H54 (cell line): ENCODE measurements at regions not wholly inside any gene's neighbourhood (a gene's known extent, or its start where the extent isn't known, plus 50 kb on each side); places are given as distances from the start of the nearest gene placed in this dataset.
"Not testable (repeated sequence)": the region's sequence is repeated elsewhere in the genome, so short reads cannot be mapped to it uniquely, and the experiment has no call there.

ENCODE experiments used
- DNase-seq: peaks from one replicate; pipeline ENCODE4 v3.0.0; 2011; ENCODE audit warnings: low spot score, mixed read lengths; ENCODE audit not compliant: insufficient read length
- FAIRE-seq: peaks from 3 replicates; lab custom pipeline; 2011; peaks lifted over from hg19 to GRCh38; lab: Jason Lieb, UNC
- POLR2A ChIP-seq: IDR thresholded peaks from 2 replicates; pipeline ENCODE4 v1.6.1; 2011; ENCODE audit warnings: low read depth, mild to moderate bottlenecking, low read length

DNA sequence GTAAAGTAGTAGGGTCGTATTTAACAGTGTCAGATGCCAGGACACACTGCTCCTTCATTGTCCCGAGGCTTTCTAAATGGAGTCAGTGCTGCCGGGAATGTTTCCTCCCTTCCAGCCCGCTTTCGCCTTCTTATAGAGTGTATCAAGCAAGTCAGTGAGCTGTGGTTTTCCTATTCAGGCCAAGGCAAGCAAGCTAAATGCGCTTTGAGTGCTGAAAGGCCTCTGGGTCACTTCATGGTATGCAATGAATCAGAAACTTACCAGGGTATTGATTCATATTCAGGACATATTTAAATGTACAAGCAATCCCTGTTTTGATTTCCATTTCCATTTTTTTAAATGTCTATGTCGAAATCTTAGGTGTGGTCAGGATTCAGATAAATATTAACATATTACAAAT lies 327.9 kb upstream of the SOX9 start:
- TF ChIP-seq POLR2A: no peak
- DNase-seq: peak; percentile 42
- FAIRE-seq: peak; percentile 96

DNA sequence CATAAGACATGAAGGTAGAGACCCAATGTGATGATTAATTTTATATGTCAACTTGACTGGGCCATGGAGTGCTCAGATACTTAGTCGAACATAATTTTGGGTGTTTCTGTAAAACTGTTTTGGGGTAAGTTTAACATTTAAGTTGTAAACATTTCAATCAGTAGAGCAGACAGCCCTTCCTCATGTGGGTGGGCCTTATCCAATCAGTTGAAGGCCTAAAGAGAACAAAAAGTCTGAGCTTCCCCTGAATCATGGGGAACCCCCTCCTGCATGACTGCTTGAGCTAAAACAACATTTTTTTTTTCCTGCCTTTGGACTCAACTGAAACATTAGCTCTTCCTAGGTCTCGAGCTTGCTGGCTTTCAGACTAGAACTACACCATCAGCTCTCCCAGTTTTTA lies 327.3 kb upstream of the SOX9 start:
- FAIRE-seq (no peak), DNase-seq (no peak)
- TF ChIP-seq POLR2A: no peak

DNA sequence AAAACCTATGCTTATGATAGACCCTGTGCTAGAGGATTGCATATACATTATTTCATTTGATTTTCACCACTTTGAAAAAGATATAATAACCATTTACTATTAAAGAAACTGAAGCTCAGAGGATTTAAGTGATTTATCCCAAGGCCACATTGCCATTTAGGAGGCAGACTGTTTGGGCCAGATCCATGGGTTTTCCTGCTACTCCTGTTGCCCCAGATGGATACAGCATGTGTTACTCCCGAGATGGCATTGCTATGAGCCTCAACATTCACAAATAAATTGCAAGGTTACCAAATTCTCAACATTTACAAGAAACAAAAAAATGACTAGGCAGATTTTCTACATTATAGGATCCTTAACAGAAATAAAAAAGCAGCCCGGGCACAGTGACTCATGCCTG lies 322.1 kb upstream of the SOX9 start:
- FAIRE-seq (no peak), DNase-seq (no peak)
- no peak for TF ChIP-seq POLR2A

DNA sequence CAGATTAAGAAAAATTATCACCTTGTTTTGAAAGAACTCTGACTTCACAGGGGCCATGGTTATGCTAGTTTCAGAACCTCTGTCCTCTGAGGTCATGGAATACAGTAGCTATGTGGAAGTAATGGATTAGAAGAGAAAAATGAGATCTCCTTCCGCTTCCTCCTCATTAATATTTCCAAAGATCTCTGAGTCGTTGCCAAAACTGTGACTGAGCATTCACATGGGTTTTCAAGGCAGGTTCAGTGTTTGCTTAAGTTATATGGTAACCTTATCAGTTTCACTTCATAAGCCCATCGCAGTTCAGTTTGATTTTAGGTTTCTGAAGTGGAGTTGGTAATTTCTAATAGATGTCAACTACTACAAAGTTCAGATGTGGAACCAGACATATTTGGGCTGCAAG lies 321.2 kb upstream of the SOX9 start:
- no peak for TF ChIP-seq POLR2A
- FAIRE-seq (no peak), DNase-seq (no peak)

DNA sequence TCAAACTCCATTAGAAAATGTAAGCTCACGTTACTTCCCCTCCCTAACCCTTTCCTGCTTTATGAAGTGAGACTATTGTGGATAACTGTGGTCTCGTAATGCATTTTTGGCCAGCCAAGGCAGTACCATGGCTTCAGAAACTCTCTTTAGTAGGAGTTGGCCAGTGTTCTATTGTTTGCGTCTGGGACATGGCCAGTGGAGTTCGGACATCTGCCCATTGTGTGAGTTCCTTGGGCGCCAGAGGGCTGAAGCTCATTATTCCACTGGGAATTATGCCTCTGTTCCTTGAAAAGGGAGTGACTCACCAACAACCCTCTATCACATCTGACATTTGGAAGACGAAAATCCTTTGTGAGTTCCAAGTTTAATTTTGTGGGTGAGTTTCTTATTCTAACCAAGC lies 319.5 kb upstream of the SOX9 start:
- DNase-seq (peak; percentile 5), FAIRE-seq (peak; percentile 70)
- TF ChIP-seq POLR2A: no peak

DNA sequence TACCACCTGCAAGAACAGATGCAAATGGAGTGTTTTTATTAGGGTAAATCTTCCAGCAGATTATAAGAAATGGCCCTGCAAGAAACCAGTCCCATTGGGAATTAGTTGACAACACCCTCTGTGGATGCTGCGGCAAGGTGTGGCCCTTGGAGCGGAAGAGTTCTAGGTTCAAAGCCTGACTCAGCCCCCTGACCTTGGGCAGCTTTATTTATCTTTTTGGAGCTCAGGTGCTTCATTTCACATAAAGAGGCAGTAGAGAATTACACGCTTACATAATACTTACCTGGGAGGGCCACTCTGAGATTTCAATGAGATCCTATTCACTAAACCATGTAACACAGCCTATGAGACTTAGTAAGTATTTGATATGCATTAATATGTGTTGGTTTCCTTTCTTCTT lies 318.2 kb upstream of the SOX9 start:
- no peak for FAIRE-seq
- DNase-seq: no peak
- no peak for TF ChIP-seq POLR2A

DNA sequence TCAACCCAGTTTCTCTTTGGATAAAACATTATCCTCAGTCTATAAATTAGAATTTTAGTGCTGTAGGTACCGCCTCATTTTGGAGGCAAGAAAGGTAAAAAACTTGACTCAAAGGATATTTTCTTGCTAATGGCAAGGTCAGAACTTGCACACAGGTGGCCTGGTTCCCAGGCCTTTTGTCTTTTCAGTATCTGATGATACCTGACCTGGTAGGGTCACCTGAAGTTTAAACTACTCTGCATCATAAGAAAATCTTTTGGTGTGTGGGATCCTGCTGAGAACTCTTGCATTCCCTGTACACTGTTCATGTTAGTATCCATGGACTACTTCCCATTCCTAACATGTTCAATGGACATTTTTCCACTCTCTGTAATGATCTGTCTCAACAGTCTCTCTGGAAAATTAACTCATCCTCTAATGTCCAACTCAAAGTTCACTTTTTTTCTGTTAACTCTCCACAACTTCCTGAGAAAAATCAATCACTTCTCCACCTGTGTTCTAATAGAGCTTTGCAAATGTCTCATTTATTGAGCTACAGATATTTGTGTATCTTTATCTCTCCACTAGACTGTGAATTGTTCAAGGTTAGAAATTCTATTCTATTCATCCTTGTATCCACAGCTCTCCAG lies 317.1 kb upstream of the SOX9 start:
- DNase-seq (no peak), FAIRE-seq (no peak)

DNA sequence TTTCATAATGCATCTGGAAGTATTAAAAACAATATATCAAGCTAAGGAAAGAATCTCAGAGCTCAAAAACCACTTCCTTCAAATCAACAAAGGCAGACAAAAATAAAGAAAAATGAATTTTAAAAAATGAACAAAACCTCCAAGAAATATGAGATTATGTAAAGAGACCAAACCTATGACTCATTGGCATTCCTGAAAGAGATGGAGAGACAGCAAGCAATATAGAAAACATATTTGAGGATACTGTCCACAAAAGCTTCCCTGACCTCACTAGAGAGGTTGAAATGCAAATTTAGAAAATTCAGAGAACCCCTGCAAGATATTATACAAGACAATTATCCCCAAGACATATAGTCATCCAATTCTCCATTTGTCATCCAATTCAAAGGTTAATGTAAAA lies 311.3 kb upstream of the SOX9 start:
- TF ChIP-seq POLR2A: no peak
- DNase-seq: no peak
- FAIRE-seq: no peak

More for the DNA sequence above, 317.1 kb upstream of the SOX9 start:
- no peak for TF ChIP-seq POLR2A

DNA sequence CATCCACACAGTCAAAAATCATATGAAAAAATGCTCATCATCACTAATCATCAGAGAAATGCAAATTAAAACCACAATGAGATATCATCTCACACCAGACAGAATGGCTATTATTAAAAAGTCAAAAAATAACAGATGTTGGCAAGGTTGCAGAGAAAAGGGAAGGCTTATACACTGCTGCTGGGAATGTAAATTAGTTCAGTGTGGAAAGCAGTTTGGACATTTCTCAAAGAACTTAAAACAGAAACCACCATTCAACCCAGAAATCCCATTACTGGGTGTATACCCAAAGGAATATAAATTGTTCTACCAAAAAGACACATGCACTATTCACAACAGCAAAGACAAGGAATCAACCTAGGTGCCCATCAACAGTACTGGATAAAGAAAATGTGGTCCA lies 307.0 kb upstream of the SOX9 start:
- not testable (repeated sequence) for DNase-seq, FAIRE-seq

DNA sequence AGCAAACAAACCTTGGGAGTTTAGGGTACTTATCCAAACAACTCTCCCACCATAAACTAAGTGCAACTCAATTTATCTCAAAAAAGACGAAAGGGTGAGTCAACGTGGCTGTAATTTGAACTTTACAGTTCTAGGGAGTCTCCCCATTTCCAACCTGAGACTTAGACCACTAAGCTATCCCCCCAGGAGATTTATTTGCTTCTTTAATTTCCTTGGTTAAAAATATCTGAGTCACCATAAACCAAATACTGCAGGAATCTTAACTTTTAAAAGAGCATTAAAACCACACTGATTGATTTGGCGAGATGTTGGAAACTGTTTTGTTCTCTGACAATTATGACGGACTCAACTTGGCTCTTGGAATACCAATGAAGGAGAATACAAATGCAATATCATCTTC lies 299.3 kb upstream of the SOX9 start:
- TF ChIP-seq POLR2A: no peak
- DNase-seq (no peak), FAIRE-seq (no peak)

DNA sequence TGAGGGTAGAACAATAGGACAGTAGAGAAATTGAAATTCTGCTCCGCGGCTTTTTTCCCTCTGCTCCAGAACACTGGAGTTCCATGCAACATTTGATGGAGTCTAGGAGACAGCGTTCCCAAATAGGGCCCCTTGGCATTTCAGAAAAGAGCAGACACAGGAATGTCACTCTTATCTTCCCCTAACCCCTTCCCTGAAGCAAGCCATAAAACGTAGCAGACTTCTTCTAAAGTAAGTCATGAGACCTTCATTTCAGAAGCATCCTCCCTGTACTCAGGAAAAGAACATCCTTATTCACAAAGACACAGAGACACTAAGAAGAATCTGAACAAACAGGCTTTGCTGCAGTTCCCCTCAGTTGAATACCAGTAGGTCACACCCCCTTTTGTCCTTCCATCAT lies 296.1 kb upstream of the SOX9 start:
- FAIRE-seq: no peak
- no peak for DNase-seq
- TF ChIP-seq POLR2A: no peak

DNA sequence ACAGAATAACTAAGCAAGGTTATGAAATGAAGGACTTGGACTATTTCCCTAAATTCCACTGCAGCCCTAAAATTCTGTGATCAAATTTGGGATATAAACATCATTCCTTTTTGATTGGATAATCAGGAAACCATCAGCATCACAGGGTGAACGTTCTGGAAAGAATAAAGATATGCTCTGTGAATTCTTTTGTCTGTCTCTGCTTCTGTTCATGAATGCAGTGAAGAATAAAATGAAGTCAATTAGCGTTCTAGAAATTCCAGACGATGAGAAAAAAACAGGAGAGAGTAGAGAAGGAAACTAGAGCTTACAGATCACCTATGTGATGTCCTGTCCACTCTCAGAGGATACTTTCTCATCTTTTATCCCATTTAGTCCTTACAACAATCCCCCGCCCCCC lies 295.1 kb upstream of the SOX9 start:
- FAIRE-seq (no peak), DNase-seq (no peak)
- TF ChIP-seq POLR2A: no peak

DNA sequence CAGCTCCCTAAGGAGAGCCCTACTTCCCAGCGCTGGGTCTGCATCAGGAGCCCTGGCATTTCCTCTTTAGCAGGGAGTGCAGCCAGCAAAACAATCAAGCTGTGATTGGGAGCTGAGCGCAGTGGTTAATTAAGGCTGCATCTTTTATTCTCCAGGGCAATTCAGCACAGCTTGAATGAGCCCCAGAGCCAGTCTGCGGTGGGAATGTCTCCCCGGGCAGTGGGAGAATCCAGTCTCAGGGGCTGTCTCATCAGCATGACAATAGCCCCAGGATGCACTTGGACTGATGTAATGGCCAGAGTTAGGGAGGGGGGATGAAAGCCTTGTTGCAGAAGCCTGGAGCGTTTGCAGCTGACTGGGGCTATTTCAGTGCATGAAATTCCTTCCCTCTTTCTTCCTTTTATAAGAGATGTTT lies 292.6 kb upstream of the SOX9 start:
- no peak for TF ChIP-seq POLR2A
- FAIRE-seq: no peak
- DNase-seq: no peak

DNA sequence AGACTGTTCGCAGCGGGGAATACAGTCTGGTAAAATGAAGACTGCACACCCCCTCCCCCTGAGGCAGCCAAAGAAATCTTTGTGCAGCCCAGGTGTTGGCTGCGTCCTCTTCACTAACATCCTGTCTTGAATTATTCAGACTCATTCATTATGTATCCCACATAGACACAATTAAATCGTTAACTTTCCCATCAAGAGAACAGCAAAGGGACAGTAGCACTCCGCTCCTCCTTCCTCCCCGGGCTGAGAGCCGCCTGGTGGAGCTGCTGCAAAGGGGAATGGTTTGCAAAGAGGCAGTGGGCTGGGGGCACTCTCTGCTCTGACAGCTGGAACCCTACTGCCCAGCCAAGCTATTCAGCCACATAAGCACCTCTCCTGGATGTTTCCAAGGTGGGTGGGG lies 290.0 kb upstream of the SOX9 start:
- FAIRE-seq: no peak
- DNase-seq: no peak

DNA sequence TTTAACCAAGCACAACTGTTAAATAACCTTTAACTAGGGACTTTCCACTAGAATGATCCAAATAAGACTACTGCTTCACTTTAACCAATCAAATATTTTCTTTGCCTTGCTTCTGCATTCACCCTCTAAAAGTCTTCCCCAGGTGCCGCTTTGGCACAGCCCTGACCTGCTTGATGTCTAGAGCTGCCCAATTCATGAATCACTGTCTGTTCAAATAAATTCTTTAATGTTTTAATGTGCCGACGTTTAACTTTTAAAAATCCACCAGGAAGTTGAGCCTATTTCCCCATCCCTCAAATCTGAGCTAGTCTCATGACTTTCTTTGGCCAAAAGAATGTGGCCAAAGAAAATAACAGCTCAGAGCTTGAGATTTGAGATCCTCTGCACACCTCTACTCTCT lies 277.8 kb upstream of the SOX9 start:
- no peak for DNase-seq
- no peak for TF ChIP-seq POLR2A
- FAIRE-seq: no peak

More for the DNA sequence above, 290.0 kb upstream of the SOX9 start:
- TF ChIP-seq POLR2A: no peak

DNA sequence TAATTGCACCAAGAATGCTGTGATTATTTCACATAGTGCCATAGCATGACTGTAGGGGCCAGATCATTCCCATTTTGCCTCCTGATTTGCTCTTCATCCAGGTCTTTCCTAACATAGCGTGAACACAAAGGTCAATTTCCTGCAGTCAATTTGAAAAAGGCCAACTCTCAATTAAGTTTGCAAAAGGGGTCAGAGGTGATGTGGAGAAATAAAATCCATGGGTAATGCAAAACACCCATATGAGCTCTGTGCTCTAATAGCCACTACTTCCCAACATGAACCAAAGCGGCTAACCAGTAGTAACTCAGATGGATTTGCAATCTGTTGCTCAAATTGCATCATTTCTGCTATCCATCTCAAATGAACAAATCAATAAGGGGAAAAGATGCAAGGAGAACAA lies 275.5 kb upstream of the SOX9 start:
- FAIRE-seq: no peak
- no peak for TF ChIP-seq POLR2A
- no peak for DNase-seq
